ENCODE measurements at regions not wholly inside any gene's neighbourhood (a gene's known extent, or its start where the extent isn't known, plus 50 kb on each side); places are given as distances from the start of the nearest gene placed in this dataset.

DNA sequence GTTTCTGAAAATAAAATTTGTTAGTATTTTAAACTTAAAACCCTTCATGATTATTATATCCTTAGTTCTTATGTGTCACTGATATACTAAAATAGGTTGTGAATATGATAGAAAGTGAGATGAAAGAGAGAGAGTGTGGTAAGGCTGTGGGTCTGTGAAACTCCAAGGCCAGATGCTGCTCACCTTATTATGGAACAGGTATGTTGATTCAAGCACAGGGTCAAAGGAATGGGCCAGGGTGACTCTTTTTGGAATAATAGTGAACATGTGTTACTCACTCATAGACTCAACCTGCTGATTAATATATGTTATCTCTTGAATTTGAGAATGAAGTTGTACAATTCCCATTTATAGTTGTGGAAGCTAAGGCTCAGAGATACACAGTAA, 70.7 kb upstream of the FN1 start (continued):
- TF ChIP-seq, protein P1, sequence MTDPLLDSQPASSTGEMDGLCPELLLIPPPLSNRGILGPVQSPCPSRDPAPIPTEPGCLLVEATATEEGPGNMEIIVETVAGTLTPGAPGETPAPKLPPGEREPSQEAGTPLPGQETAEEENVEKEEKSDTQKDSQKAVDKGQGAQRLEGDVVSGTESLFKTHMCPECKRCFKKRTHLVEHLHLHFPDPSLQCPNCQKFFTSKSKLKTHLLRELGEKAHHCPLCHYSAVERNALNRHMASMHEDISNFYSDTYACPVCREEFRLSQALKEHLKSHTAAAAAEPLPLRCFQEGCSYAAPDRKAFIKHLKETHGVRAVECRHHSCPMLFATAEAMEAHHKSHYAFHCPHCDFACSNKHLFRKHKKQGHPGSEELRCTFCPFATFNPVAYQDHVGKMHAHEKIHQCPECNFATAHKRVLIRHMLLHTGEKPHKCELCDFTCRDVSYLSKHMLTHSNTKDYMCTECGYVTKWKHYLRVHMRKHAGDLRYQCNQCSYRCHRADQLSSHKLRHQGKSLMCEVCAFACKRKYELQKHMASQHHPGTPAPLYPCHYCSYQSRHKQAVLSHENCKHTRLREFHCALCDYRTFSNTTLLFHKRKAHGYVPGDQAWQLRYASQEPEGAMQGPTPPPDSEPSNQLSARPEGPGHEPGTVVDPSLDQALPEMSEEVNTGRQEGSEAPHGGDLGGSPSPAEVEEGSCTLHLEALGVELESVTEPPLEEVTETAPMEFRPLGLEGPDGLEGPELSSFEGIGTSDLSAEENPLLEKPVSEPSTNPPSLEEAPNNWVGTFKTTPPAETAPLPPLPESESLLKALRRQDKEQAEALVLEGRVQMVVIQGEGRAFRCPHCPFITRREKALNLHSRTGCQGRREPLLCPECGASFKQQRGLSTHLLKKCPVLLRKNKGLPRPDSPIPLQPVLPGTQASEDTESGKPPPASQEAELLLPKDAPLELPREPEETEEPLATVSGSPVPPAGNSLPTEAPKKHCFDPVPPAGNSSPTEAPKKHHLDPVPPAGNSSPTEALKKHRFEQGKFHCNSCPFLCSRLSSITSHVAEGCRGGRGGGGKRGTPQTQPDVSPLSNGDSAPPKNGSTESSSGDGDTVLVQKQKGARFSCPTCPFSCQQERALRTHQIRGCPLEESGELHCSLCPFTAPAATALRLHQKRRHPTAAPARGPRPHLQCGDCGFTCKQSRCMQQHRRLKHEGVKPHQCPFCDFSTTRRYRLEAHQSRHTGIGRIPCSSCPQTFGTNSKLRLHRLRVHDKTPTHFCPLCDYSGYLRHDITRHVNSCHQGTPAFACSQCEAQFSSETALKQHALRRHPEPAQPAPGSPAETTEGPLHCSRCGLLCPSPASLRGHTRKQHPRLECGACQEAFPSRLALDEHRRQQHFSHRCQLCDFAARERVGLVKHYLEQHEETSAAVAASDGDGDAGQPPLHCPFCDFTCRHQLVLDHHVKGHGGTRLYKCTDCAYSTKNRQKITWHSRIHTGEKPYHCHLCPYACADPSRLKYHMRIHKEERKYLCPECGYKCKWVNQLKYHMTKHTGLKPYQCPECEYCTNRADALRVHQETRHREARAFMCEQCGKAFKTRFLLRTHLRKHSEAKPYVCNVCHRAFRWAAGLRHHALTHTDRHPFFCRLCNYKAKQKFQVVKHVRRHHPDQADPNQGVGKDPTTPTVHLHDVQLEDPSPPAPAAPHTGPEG (CRISPR knock-in tag; IDR thresholded peaks at IDR 0.05): no peak
- TF ChIP-seq ZNF841 (CRISPR knock-in tag; IDR thresholded peaks at IDR 0.05; ENCODE audit: borderline replicate concordance) (no peak), JUNB (CRISPR knock-in tag; IDR thresholded peaks at IDR 0.05; ENCODE audit: borderline replicate concordance) (no peak), ZNF616 (CRISPR knock-in tag; IDR thresholded peaks at IDR 0.05; ENCODE audit: low read depth) (no peak), SKI (IDR thresholded peaks at IDR 0.05; ENCODE audit: partially characterized antibody) (no peak), GATAD1 (CRISPR knock-in tag; IDR thresholded peaks at IDR 0.05) (peak; percentile 42; the same call in 1 of the 2 replicates), ZNF451 (CRISPR knock-in tag; IDR thresholded peaks at IDR 0.05) (no peak), ZNF12 (CRISPR knock-in tag; IDR thresholded peaks at IDR 0.05) (no peak), FOXK1 (CRISPR knock-in tag; IDR thresholded peaks at IDR 0.05; ENCODE audit: borderline replicate concordance, low read depth) (no peak), KLF16 (CRISPR knock-in tag; IDR thresholded peaks at IDR 0.05) (no peak), ZNF543 (CRISPR knock-in tag; IDR thresholded peaks at IDR 0.05) (no peak), TRIM24 (CRISPR knock-in tag; IDR thresholded peaks at IDR 0.05) (no peak), TGIF2 (CRISPR knock-in tag; IDR thresholded peaks at IDR 0.05) (no peak), ZNF333 (CRISPR knock-in tag; IDR thresholded peaks at IDR 0.05; ENCODE audit: borderline replicate concordance) (no peak), TAF1 (CRISPR knock-in tag; IDR thresholded peaks at IDR 0.05) (no peak)

Measured in HepG2 (cell line).